Activated CD8-positive, alpha-beta T cell treated with anti-CD3 and anti-CD28 coated beads, Interleukin-2, amount 10 ng/mL, durations not matched to agents 7 days and 5 days (primary cell): ENCODE measurements at regions not wholly inside any gene's neighbourhood (a gene's known extent, or its start where the extent isn't known, plus 50 kb on each side); places are given as distances from the start of the nearest gene placed in this dataset.
"Not testable (repeated sequence)": the region's sequence is repeated elsewhere in the genome, so short reads cannot be mapped to it uniquely, and the experiment has no call there.

Experiments
- ATAC-seq: fragments of 150-1000 bp; cut with Tn5 transposase; one replicate; pipeline ENCODE4 v1.10.0; 2021; ENCODE audit warnings: moderate library complexity
- CTCF ChIA-PET: fragments of 350-600 bp; sonication (Branson Sonifier 250); formaldehyde crosslinking; loops from one replicate; lab custom pipeline; 2021; ENCODE audit warnings: antibody characterized with exemption; lab: Charles Lee
- POLR2A ChIA-PET: fragments of 350-600 bp; sonication (Branson Sonifier 250); formaldehyde crosslinking; loops from one replicate; lab custom pipeline; 2021; ENCODE audit warnings: antibody characterized with exemption; lab: Charles Lee
- DNase-seq: peaks from one replicate; pipeline ENCODE4 v3.0.0-alpha.2; 2020
- H3K27ac Mint-ChIP-seq: one replicate; pipeline ENCODE4 v1.8.0; 2021; ENCODE audit warnings: mild to moderate bottlenecking, mixed read lengths
- H3K27me3 Mint-ChIP-seq: one replicate; pipeline ENCODE4 v1.8.0; 2021; ENCODE audit warnings: low read depth, mixed read lengths
- H3K36me3 Mint-ChIP-seq: one replicate; pipeline ENCODE4 v1.8.0; 2021; ENCODE audit warnings: low read depth, mixed read lengths
- H3K4me1 Mint-ChIP-seq: one replicate; pipeline ENCODE4 v1.8.0; 2021; ENCODE audit warnings: low read depth, mixed read lengths
- H3K4me3 Mint-ChIP-seq: one replicate; pipeline ENCODE4 v1.8.0; 2021; ENCODE audit warnings: mild to moderate bottlenecking, mixed read lengths
- H3K9me3 Mint-ChIP-seq: one replicate; pipeline ENCODE4 v1.8.0; 2022; ENCODE audit warnings: mixed read lengths; ENCODE audit not compliant: insufficient read depth

- not testable (repeated sequence) for H3K27me3 Mint-ChIP-seq
Observed at GRCh38 chr22:11309777-11310176, 4218.2 kb upstream of the OR11H1 start.

GRCh38 chr22:11310647-11311046, 4217.3 kb upstream of the OR11H1 start:
- H3K36me3 Mint-ChIP-seq, POLR2A ChIA-PET, H3K4me3 Mint-ChIP-seq, ATAC-seq, DNase-seq, H3K27ac Mint-ChIP-seq, CTCF ChIA-PET, H3K27me3 Mint-ChIP-seq, H3K4me1 Mint-ChIP-seq: not testable (repeated sequence)
- H3K9me3 Mint-ChIP-seq = peaks cover 48% of the 10 kb centered on the region

More at GRCh38 chr22:11309777-11310176, 4218.2 kb upstream of the OR11H1 start:
- H3K4me1 Mint-ChIP-seq, ATAC-seq, H3K4me3 Mint-ChIP-seq, DNase-seq, POLR2A ChIA-PET, CTCF ChIA-PET, H3K27ac Mint-ChIP-seq, H3K36me3 Mint-ChIP-seq: not testable (repeated sequence)
- H3K9me3 Mint-ChIP-seq = peaks cover 51% of the 10 kb centered on the region

GRCh38 chr22:11312640-11313039, 4215.4 kb upstream of the OR11H1 start:
- H3K4me3 Mint-ChIP-seq, H3K4me1 Mint-ChIP-seq, DNase-seq, H3K27ac Mint-ChIP-seq, POLR2A ChIA-PET, H3K36me3 Mint-ChIP-seq, ATAC-seq, H3K27me3 Mint-ChIP-seq, CTCF ChIA-PET: not testable (repeated sequence)
- H3K9me3 Mint-ChIP-seq = peaks cover 43% of the 10 kb centered on the region

GRCh38 chr22:11313040-11313759, 4214.8 kb upstream of the OR11H1 start:
- ATAC-seq, H3K27me3 Mint-ChIP-seq, H3K4me3 Mint-ChIP-seq, H3K36me3 Mint-ChIP-seq, CTCF ChIA-PET, H3K27ac Mint-ChIP-seq, POLR2A ChIA-PET, H3K4me1 Mint-ChIP-seq, DNase-seq: not testable (repeated sequence)
- peaks cover 46% of the 10 kb centered on the region for H3K9me3 Mint-ChIP-seq

- H3K36me3 Mint-ChIP-seq, H3K27me3 Mint-ChIP-seq, H3K27ac Mint-ChIP-seq, POLR2A ChIA-PET, ATAC-seq, CTCF ChIA-PET, H3K4me1 Mint-ChIP-seq, H3K4me3 Mint-ChIP-seq, DNase-seq: not testable (repeated sequence)
- H3K9me3 Mint-ChIP-seq = peaks cover 48% of the 10 kb centered on the region
Observed at GRCh38 chr22:11318633-11319032, 4209.4 kb upstream of the OR11H1 start.

- POLR2A ChIA-PET, CTCF ChIA-PET, H3K4me1 Mint-ChIP-seq, H3K36me3 Mint-ChIP-seq, H3K27ac Mint-ChIP-seq, H3K4me3 Mint-ChIP-seq, ATAC-seq, H3K27me3 Mint-ChIP-seq, DNase-seq: not testable (repeated sequence)
- H3K9me3 Mint-ChIP-seq = peaks cover 50% of the 10 kb centered on the region
Observed at GRCh38 chr22:11324439-11325037, 4203.5 kb upstream of the OR11H1 start.

GRCh38 chr22:11325767-11326166, 4202.2 kb upstream of the OR11H1 start:
- ChIA-PET POLR2A (no interaction called here), CTCF (no interaction called here)
- no peak for DNase-seq
- Mint-ChIP-seq H3K27ac (no peak overlapping the region), H3K9me3 (peaks cover 53% of the 10 kb centered on the region), H3K4me1 (no peaks in the 10 kb centered on the region), H3K27me3 (no peaks in the 10 kb centered on the region), H3K4me3 (no peak overlapping the region), H3K36me3 (no peaks in the 10 kb centered on the region)
- no peak for ATAC-seq

GRCh38 chr22:11341387-11342068, 4186.5 kb upstream of the OR11H1 start:
- not testable (repeated sequence) for H3K27me3 Mint-ChIP-seq
- peaks cover 65% of the 10 kb centered on the region for H3K9me3 Mint-ChIP-seq

GRCh38 chr22:11351181-11351580, 4176.8 kb upstream of the OR11H1 start:
- H3K27me3 Mint-ChIP-seq, H3K4me3 Mint-ChIP-seq, POLR2A ChIA-PET, H3K36me3 Mint-ChIP-seq, DNase-seq, ATAC-seq, CTCF ChIA-PET, H3K27ac Mint-ChIP-seq, H3K4me1 Mint-ChIP-seq: not testable (repeated sequence)
- H3K9me3 Mint-ChIP-seq = peaks cover 66% of the 10 kb centered on the region

More at GRCh38 chr22:11341387-11342068, 4186.5 kb upstream of the OR11H1 start:
- CTCF ChIA-PET, H3K36me3 Mint-ChIP-seq, DNase-seq, ATAC-seq, H3K4me1 Mint-ChIP-seq, H3K27ac Mint-ChIP-seq, POLR2A ChIA-PET, H3K4me3 Mint-ChIP-seq: not testable (repeated sequence)

- ATAC-seq, H3K27ac Mint-ChIP-seq, POLR2A ChIA-PET, CTCF ChIA-PET, DNase-seq, H3K4me1 Mint-ChIP-seq, H3K27me3 Mint-ChIP-seq, H3K36me3 Mint-ChIP-seq, H3K4me3 Mint-ChIP-seq: not testable (repeated sequence)
- peaks cover 67% of the 10 kb centered on the region for H3K9me3 Mint-ChIP-seq
Observed at GRCh38 chr22:11352287-11352686, 4175.7 kb upstream of the OR11H1 start.

GRCh38 chr22:11360632-11361031, 4167.4 kb upstream of the OR11H1 start:
- Mint-ChIP-seq H3K4me1 (no peaks in the 10 kb centered on the region), H3K9me3 (peaks cover 66% of the 10 kb centered on the region), H3K4me3 (no peak overlapping the region), H3K27me3 (no peaks in the 10 kb centered on the region), H3K27ac (no peak overlapping the region), H3K36me3 (peaks cover 3% of the 10 kb centered on the region)
- POLR2A ChIA-PET = no interaction called here
- DNase-seq = no peak
- no peak for ATAC-seq
- CTCF ChIA-PET = no interaction called here

- H3K36me3 Mint-ChIP-seq, CTCF ChIA-PET, DNase-seq, ATAC-seq, POLR2A ChIA-PET, H3K4me1 Mint-ChIP-seq, H3K4me3 Mint-ChIP-seq, H3K27ac Mint-ChIP-seq, H3K27me3 Mint-ChIP-seq: not testable (repeated sequence)
- H3K9me3 Mint-ChIP-seq = peaks cover 63% of the 10 kb centered on the region
Observed at GRCh38 chr22:11361496-11361895, 4166.5 kb upstream of the OR11H1 start.
